DND-41 (cell line): ENCODE measurements at regions not wholly inside any gene's neighbourhood (a gene's known extent, or its start where the extent isn't known, plus 50 kb on each side); places are given as distances from the start of the nearest gene placed in this dataset.

Experiments
- CTCF ChIP-seq: IDR thresholded peaks from 2 replicates; pipeline ENCODE4 v1.5.1; 2012; ENCODE audit warnings: borderline replicate concordance, low read length, moderate library complexity, mild to moderate bottlenecking; ENCODE audit not compliant: poor library complexity, severe bottlenecking; ENCODE audit errors: extremely low read depth
- EZH2 ChIP-seq: IDR thresholded peaks from 3 replicates; pipeline ENCODE4 v1.6.1; 2012; ENCODE audit warnings: borderline replicate concordance, low read depth, mild to moderate bottlenecking, moderate library complexity, low read length, inconsistent platforms; ENCODE audit not compliant: severe bottlenecking

- TF ChIP-seq CTCF = no peak
- no peak for TF ChIP-seq EZH2
Measured at GRCh38 chr18:42442656-42443055, 487.6 kb downstream of the PIK3C3 start.
